Retina (tissue), 1 donor: ENCODE measurements at regions not wholly inside any gene's neighbourhood (a gene's known extent, or its start where the extent isn't known, plus 50 kb on each side); places are given as distances from the start of the nearest gene placed in this dataset.
"Not testable (repeated sequence)": the region's sequence is repeated elsewhere in the genome, so short reads cannot be mapped to it uniquely, and the experiment has no call there.

Experiments used
- DNase-seq: peaks from one replicate; pipeline ENCODE4 v3.0.0-alpha.2; 2016

DNA sequence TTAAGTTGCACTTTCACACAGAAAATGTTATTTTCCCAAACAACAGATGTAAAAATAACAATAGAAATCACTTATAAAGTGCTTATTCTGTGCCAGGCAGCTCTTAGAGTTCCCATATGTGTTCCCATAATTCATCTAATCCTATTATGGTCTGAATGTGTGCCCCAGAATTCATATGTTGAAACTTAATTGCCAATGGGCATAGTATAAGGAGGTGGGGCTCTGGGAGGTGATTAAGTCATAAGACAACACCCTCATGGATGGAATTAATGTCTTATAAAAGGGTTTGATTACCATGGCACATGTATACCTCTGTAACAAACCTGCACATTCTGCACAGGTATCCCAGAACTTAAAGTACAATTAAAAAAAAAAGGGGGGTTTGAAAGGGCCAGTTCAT lies 92.7 kb downstream of the FZD1 start:
- DNase-seq: no peak

DNA sequence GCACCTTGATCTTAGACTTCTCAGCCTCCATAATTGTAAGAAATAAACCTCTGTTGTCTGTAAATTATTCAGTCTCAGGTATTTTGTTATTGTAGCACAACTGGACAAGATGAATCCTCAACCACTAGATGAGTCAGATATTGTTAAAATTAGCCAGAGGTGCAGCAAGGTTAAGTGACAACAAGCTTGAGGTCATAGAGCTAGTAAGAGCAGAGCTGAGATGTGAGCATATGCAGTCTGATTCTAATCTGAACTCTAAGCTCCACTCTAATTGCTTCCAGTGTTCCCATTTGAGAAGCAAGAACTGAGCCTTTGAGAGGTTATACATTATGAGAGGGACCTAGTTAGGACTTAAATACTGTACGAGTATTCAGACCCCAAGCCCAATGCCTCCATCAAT lies 93.1 kb downstream of the FZD1 start:
- DNase-seq: no peak

DNA sequence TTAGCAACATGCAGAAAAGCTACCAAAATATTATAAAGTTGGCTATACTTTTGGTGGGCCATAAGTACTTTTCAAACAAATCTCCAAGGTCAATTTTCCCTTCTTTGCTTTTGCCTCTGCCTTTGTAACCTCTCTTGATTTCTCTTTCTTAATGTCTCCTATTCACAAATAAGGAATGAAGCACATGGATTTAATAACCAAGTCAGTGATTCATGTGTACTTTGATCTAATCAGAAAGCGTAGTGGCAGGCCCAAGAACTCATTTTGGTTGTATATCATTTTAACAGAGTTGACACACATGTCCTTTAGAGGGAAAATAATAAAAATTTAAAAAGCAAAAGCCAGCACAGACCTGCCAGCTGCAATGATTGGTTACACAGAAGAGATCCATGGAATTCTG lies 93.7 kb downstream of the FZD1 start:
- no peak for DNase-seq

DNA sequence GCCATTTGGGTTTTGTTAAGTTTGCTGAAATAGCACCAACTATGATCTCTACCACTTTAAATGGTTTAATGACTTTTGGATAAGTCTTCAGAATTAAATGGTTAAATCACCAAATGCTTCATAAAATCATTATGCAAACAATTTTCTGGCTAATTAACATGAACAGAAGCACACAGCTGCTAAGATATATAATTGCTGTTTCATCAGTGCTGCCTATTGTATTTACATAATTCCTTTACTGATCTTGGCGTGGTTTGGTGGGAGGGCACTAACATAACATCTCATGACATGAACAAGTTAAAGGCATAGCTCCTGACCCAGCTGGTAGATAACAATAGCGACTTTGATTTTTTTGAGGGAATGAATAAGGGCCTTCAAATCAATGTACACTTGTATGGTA lies 94.1 kb downstream of the FZD1 start:
- DNase-seq: no peak

DNA sequence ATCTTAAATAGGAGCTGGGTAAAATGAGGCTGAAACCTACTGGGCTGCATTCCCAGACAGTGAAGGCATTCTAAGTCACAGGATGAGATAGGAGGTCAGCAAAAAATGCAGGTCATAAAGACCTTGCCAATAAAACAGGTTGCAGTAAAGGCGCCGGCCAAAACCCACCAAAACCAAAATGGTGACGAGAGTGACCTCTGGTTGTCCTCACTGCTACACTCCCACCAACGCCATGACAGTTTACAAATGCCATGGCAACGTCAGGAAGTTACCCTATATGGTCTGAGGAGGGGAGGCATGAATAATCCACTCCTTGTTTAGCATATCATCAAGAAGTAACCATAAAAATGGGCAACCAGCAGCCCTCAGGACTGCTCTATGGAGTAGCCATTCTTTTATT lies 100.9 kb downstream of the FZD1 start:
- DNase-seq: not testable (repeated sequence)

DNA sequence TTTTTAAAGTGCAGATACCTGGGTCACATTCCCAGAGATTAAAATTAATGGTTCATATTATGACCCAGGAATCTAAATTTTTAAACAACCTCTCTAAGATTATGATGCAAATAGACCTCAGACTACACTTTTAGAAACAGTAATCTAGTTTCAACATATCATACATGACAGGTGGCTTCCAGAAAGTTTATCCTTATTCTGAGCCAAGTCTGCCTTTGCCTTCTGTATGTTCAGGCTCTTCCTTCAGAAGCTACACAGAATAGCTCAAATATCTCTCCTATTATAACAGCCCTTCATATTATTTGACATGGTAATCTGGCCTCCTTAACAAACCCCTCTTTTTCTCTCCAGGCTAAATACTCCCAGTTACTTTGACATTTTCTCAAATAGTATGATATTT lies 101.9 kb downstream of the FZD1 start:
- no peak for DNase-seq

DNA sequence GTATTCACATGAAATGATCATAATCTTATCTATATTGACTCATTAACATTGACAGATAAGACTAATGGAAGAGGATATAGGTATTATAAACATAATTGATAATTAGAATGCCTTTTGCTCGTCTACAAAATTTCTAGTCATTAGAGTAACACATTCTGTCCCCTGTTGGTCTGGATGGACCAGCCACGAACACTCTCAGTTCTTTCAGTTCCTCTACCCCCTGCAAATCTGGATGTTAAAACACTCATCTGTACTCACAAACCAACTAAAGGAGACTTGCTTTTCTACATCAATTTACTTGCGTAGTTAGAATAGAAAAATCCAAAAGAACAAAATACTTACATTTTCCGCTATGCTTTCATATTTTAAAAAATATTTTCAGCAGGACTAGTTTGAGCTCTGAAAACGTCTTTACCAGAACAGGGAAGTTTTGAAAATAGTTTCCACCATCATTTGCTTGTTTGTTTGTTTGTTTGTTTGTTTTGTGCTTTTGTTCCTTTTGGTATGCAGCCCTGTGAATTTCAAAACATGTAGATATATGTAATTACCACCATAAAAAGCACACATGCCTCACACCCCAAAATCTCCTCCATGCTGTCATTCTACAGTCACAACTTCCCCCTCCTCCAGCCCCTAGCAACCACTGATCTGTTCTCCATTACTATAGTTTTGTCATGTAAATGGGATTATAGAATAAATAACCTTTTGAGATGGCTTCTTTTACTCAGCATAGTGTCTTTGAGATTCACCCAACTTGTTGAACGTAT lies 103.8 kb downstream of the FZD1 start:
- DNase-seq: no peak

DNA sequence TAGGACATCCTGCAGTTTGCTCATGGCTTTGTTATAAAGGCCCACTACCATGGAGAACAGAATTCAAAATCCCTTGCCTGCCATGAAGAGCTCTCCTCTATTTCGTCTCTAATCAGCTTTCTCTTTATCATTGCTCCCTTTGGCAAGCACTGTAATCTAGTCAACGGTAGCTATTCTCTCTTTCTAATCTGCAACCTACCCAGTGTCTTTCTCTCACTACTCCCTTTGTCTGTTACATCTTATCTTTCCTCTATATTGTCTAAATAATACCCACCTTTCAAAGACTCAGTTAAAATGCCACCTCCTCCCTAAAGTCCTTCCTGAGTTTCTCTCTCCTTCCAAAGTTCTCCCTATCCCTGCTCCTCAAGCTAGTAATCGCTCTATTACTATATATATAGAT lies 108.1 kb downstream of the FZD1 start:
- DNase-seq: no peak

DNA sequence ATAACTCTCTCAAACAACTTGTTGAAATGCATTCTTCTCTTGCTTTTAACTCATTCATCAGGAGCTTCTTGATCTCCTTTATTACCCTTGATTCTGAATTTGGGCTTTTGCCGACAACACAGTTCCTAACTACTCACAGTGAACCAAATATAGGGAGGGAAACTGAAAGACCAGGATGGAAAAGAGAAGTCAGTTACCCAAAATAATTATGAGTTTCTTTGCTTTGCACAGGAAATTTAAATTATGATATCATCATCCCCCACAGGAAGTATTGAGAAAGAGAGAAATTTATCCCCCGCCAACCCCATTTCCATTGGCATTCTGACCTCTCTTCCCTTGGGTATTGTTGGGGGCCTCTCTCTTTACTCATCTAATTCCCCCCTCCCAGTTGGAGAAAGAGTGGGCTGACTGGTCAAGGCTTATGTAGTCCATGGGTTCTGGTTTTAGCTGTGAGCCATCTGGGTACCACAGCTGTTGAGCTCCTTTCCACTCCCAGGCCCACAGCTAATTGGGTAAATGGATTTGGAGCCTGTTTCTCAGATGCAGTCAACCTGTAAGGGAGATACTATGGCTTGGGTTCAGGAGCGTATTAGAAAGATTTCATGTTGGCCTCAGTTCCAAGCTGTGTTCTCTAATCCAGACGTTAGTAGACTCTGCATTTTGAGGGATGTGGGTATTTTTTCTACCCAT lies 109.0 kb downstream of the FZD1 start:
- no peak for DNase-seq

DNA sequence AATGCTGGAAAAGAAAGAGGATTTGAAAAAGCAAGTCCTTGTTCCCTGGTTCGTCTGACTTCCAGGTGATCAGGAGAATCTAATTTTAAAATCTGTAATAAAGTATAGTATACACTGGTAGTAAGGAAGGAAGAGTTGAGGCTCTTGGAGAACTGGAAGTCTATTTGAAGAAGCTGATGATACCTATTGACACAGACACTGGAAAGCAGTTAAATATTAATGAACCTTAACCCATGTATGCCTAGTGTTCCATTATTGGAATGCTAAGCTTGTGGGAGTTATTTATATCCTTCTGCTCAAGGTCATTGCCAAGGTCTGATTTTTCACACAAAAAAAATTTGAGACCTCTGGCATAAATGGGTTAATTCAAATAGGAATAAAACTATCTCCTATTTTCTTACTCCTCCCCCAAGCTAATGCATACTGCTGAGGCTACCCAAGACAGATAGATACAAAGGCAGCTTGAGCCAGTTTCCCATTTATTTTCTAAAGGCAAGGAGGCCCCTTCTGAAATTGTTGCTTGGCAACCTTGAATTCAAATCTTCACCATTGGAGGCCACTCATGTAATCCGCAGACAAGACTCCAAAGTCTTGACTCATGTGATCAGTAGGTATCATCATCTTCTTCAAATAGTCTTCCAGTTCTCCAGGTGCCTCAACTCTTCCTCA lies 110.2 kb downstream of the FZD1 start:
- DNase-seq: no peak

DNA sequence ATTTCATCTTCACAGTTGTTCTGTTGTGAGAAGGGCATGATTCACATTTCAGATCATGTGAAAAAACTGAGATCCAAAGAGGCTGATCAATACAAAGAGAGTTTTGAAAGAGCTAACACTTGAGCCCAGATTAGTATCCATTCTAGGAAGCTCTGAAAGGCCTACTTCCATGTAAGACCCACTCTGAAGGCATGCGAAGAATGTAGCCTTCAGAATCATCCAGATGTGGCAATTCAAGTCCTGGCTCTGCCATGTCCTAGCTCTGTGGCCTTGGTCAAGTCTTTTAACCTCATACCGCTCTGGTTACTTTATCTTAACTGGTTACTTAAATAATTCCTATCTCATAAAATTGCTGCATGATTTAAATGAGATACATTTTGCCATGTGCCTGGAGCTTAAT lies 111.1 kb downstream of the FZD1 start:
- no peak for DNase-seq

DNA sequence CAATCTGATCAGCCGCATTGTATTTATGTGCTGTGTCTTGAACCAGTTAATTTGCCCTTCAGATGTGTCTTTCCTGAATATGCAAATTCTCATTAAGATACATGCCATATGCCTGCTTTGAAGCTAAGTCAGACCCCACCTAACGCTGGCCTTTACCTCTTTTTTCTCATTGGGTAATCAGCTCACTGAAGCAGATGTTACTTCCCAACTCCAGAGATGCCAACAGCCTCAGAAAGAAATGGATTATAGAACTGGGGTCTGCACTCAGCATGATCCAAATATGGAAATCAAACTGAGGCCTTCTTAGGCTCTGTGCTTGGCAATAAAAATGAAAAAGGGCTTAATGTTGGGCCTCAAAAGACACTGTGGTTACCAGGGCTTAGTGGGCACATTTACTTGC lies 113.9 kb downstream of the FZD1 start:
- no peak for DNase-seq

DNA sequence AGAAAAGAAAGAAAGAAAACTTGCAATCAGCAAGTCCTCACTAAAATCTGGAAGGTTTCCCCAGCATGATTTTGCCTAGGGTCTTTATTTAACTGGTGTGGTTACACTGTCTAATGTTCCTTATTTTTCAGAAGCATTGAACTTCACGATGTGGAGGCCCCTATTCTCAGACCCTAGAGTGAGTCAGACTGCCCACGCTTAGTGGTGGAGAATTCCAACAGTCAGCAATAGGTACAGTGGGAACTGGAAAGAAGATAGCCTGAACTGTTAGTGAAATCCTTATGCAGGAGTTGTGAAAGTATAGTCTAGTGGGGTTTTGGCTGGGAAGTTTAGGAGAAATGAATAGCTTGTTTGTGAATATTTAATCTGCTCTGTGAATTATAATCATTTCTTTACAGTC lies 115.0 kb downstream of the FZD1 start:
- no peak for DNase-seq

DNA sequence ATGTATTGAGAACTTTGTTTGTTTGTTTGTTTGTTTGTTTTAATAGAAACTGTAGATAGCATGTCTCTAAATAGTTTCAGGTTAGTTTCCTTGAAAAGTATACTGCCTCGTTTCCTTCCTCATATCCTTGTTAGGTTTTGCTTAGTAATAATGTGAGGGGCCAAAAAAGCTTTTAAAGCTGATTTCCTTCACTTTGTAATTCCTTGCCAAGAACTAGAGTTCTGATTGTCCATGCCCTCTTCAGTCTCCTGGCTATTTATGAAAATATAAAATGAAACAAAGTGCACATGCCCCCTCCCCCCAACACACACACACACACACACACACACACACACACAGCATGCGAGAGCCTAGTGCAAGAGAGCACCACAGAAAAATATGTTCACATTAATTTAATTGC lies 115.8 kb downstream of the FZD1 start:
- no peak for DNase-seq

DNA sequence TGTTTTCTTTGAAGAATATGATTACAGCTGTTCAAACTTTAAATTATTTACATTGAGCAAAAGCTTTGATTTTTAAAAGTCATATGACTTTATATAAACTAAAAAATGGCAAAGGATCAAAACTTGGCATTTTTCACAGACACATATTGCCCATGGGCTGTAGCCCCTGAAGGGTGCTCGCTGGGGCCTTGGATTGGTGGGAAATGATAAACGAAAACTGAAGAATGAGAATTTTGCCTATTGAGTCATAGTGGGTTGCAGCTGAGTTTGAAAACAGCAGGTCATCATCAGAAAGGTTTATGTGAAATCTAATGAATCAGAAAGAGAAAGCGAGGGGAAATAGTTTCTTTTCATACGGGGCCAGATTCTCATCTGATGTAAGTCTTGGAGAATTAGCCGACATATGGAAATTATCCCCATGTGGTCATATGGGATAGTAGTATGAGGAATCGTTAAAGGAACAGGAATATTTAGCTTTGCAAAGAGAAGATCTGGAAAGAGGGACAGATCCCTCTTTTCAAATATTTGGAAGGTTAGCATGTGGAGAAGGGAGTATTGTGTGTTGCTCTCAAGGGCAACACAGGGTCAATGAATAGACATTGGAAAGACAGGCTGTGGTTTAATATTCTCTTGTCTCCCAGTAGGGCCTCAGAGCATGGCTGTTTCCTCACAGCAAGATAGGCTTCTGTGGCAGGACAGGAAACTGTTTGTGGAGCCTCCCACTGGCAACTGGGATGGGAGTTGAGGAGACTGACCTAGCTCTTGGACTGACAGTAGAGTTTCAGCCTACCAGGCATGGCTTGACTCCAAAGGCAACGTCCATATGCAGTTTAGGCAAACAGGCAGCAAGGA lies 119.0 kb downstream of the FZD1 start:
- DNase-seq: no peak

DNA sequence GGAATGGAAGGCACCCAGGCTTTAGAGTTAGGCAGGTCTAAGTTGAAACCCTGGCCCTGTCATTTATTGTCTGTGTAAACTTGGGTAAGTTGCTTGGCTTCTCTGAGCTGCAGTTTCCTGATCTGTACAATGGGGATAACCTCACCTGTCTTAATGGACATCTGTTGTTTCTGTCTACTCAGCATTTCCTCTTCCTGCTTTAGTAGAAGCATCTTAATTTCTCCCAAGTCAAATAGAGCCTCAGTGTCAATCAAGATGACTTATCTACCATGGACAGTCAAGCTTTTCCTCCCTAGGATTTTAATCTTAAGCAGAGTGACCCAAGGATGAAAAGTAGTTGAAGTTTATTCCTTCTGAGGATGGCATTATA lies 119.7 kb downstream of the FZD1 start:
- DNase-seq: no peak

DNA sequence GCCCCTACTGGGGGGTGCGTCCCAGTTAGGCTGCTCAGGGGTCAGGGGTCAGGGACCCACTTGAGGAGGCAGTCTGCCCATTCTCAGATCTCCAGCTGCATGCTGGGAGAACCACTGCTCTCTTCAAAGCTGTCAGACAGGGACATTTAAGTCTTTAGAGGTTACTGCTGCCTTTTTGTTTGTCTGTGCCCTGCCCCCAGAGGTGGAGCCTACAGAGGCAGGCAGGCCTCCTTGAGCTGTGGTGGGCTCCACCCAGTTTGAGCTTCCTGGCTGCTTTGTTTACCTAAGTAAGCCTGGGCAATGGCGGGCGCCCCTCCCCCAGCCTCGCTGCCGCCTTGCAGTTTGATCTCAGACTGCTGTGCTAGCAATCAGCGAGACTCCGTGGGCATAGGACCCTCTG lies 130.5 kb downstream of the FZD1 start:
- not testable (repeated sequence) for DNase-seq

DNA sequence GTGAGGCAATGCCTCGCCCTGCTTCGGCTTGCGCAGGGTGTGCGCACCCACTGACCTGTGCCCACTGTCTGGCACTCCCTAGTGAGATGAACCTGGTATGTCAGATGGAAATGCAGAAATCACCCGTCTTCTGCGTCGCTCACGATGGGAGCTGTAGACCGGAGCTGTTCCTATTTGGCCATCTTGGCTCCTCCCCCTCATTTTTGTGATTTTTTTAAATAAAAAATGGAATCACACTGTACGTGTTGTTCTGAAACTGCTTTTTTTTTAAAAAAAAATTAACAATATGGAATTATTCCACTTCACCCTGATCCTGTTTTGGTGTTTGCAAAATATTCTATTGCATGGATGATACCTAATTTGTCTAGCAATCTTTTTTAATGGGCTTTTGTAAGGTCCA lies 131.1 kb downstream of the FZD1 start:
- DNase-seq: not testable (repeated sequence)

DNA sequence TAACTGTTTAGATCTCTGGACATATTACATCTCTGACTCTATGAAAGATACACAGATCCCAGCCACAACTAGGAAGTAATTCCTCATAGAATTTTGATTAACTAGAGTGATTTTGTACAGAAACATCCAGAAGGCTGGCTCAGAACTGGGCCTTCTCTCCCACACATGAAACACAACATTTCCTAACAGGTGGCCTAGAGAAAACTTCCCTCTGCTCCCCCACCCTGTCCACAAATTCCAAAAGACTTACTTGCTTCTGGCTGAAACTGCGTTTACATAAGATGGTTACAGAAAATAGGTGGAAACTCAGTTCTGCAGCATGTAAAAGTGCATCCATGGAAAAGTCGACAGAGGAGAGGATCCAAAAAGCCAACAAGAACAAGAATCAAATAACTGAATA lies 132.9 kb downstream of the FZD1 start:
- no peak for DNase-seq

DNA sequence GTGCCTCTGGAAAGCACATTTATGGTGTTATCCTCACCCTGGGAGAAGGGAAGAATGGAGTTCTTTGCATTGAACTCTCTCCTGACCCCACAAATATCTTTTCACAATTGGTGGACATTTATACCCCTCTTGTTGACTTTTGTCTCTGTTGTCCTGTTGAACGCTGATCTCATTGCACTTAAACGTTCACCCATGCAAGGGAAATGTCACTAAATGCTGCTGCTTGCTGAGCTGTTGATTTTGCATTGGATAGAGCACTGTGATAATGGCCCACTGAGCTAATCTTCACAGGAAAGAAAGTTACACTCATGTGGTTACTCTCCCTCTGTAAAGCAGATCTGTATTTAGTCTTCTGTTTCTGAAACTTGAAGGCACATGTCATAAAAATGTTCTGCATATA lies 133.4 kb downstream of the FZD1 start:
- DNase-seq: no peak

DNA sequence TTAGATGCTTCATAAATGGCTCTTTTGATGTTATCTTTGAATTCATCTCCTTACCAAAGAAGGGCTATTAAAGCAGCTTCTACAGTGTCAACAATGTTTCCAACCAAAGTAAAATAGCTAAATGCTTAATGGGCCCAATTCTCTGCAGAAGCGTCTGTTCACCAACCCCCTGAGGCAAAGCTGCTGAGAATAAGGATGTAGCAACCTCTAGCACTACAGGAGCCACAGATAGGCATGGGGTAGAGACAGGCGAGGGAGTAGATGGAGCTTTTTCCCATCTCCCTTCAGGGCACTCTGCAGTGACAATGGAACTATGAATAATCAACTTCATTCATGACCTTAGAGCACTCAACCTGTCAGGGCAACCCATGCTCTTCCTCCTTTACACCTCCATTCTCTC lies 134.1 kb downstream of the FZD1 start:
- DNase-seq: no peak

DNA sequence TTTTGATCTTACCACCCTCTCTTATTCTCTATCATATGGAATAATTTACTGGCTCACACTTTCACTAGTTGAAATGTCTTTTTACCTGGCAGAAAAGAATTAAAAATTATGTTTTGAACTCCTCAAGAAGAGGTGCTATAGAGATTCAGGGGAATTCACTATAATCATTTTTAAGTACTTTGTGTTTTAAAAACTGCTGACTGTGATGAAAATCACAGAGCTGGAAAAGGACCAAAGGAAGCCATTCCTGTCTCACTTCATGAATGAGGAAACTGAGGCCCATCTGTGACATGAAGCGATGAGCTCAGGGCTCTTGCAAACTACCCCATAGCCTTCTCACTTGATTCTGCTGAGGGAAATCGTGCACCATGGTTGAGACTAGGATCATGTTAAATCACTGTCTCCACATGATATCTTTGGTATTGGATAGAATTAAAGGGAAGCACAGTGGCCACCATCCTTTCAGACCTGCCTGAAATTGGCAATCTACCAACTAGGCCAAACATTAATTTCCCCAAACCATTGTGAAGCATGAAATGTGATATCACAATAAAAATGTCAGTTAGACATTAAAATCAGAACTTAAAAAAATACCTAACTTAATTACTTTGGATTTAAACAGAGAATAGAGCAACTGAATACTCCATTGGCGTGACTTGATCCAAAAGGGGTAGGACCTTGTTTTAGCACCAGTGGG lies 141.0 kb downstream of the FZD1 start:
- no peak for DNase-seq

DNA sequence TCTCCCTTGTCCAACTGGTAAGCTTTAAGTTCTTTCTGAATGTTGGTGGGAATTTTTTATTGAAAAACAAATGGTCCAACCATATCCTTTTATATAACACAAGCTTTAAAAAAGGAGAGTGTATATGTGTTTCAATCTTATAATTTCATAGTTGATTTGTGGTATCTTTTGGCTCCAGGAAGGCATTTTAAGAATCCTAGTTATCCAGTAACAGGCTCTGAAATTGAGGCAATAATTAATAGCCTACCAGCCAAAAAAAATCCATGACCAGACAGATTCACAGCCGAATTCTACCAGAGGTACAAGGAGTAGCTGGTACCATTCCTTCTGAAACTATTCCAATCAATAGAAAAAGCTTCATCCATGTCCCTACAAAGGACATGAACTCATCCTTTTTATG lies 141.6 kb downstream of the FZD1 start:
- not testable (repeated sequence) for DNase-seq
